ENCODE measurements at regions not wholly inside any gene's neighbourhood (a gene's known extent, or its start where the extent isn't known, plus 50 kb on each side); places are given as distances from the start of the nearest gene placed in this dataset.

- no peak overlapping the region for H3K27ac ChIP-seq
- no peak overlapping the region for H3K4me3 ChIP-seq
- H3K4me1 ChIP-seq: no peaks in the 10 kb centered on the region
- H3K9me3 ChIP-seq: peaks cover 3% of the 10 kb centered on the region
- H3K36me3 ChIP-seq: no peaks in the 10 kb centered on the region
- TF ChIP-seq CTCF (IDR thresholded peaks at IDR 0.05) (no peak), POLR2A (IDR thresholded peaks at IDR 0.05) (no peak), POLR2AphosphoS5 (IDR thresholded peaks at IDR 0.05) (no peak)
- WGBS: 68% methylated on average over 2 of the region's 2 CpGs
- H3K27me3 ChIP-seq: no peaks in the 10 kb centered on the region
- no peak for DNase-seq (ENCODE audit: low spot score in 2 of 2)
These were observed 485.7 kb upstream of the BRINP3 start for GRCh38 chr1:190963321-190963720.

GRCh38 chr1:190975827-190976226 is 498.2 kb upstream of the BRINP3 start:
- no peaks in the 10 kb centered on the region for H3K9me3 ChIP-seq
- no peak overlapping the region for H3K27ac ChIP-seq
- no peaks in the 10 kb centered on the region for H3K36me3 ChIP-seq
- TF ChIP-seq POLR2A (IDR thresholded peaks at IDR 0.05) (no peak), POLR2AphosphoS5 (IDR thresholded peaks at IDR 0.05) (no peak), CTCF (IDR thresholded peaks at IDR 0.05) (no peak), EP300 (IDR thresholded peaks at IDR 0.05) (no peak)
- H3K4me3 ChIP-seq: no peak overlapping the region
- WGBS: 78% methylated on average over 5 of the region's 5 CpGs
- H3K4me1 ChIP-seq: no peaks in the 10 kb centered on the region
- H3K27me3 ChIP-seq: no peaks in the 10 kb centered on the region
- DNase-seq (ENCODE audit: low spot score in 2 of 2): no peak

- no peaks in the 10 kb centered on the region for H3K4me1 ChIP-seq
- no peak overlapping the region for H3K27ac ChIP-seq
- H3K4me3 ChIP-seq: no peak overlapping the region
- WGBS: 84% methylated on average over 1 of the region's 1 CpG
- H3K36me3 ChIP-seq: no peaks in the 10 kb centered on the region
- no peaks in the 10 kb centered on the region for H3K27me3 ChIP-seq
- TF ChIP-seq CTCF (IDR thresholded peaks at IDR 0.05) (no peak), POLR2AphosphoS5 (IDR thresholded peaks at IDR 0.05) (no peak), POLR2A (IDR thresholded peaks at IDR 0.05) (no peak), EP300 (IDR thresholded peaks at IDR 0.05) (no peak)
- DNase-seq (ENCODE audit: low spot score in 2 of 2): no peak
- no peaks in the 10 kb centered on the region for H3K9me3 ChIP-seq
These were observed 525.1 kb upstream of the BRINP3 start for GRCh38 chr1:191002768-191003167.

GRCh38 chr1:191016765-191017164 is 539.1 kb upstream of the BRINP3 start:
- no peaks in the 10 kb centered on the region for H3K27me3 ChIP-seq
- no peaks in the 10 kb centered on the region for H3K36me3 ChIP-seq
- H3K4me3 ChIP-seq: no peak overlapping the region
- 92% methylated on average over 6 of the region's 6 CpGs for WGBS
- TF ChIP-seq CTCF (IDR thresholded peaks at IDR 0.05): no peak
- TF ChIP-seq POLR2AphosphoS5 (IDR thresholded peaks at IDR 0.05): no peak
- no peak for TF ChIP-seq POLR2A (IDR thresholded peaks at IDR 0.05)
- TF ChIP-seq EP300 (IDR thresholded peaks at IDR 0.05): no peak
- H3K4me1 ChIP-seq: no peaks in the 10 kb centered on the region
- H3K9me3 ChIP-seq: no peaks in the 10 kb centered on the region
- no peak for DNase-seq (ENCODE audit: low spot score in 2 of 2)
- no peak overlapping the region for H3K27ac ChIP-seq

- TF ChIP-seq POLR2A (IDR thresholded peaks at IDR 0.05) (no peak), EP300 (IDR thresholded peaks at IDR 0.05) (no peak), POLR2AphosphoS5 (IDR thresholded peaks at IDR 0.05) (no peak), CTCF (IDR thresholded peaks at IDR 0.05) (no peak)
- Histone ChIP-seq H3K27me3 (no peaks in the 10 kb centered on the region), H3K27ac (no peak overlapping the region), H3K9me3 (peaks cover 4% of the 10 kb centered on the region), H3K36me3 (no peaks in the 10 kb centered on the region), H3K4me1 (no peaks in the 10 kb centered on the region), H3K4me3 (no peak overlapping the region)
- DNase-seq (ENCODE audit: low spot score in 2 of 2): no peak
- 35% methylated on average over 1 of the region's 1 CpG for WGBS
These were observed 545.2 kb upstream of the BRINP3 start for GRCh38 chr1:191022856-191023255.

All from suprapubic skin (tissue), 4 donors.